ENCODE measurements at regions not wholly inside any gene's neighbourhood (a gene's known extent, or its start where the extent isn't known, plus 50 kb on each side); places are given as distances from the start of the nearest gene placed in this dataset.
"Not testable (repeated sequence)": the region's sequence is repeated elsewhere in the genome, so short reads cannot be mapped to it uniquely, and the experiment has no call there.

GRCh38 chrX:81411517-81411916 lies 209.6 kb downstream of the SH3BGRL start:
- DNase-seq (ENCODE audit: low read depth in 2 of 2), result no peak
- no peak for TF ChIP-seq EZH2 (IDR thresholded peaks at IDR 0.05; ENCODE audit: low read length, missing control alignments)
- TF ChIP-seq CTCF (conservative IDR thresholded peaks at IDR 0.05 in 1 of 2, IDR thresholded peaks at IDR 0.05 in 1 of 2; ENCODE audit: low read depth in 1 of 2, low read length in 2 of 2), result no peak
- H3K27ac ChIP-seq (ENCODE audit: insufficient read depth, low read length), result no peak overlapping the region

GRCh38 chrX:81412428-81412827 lies 210.5 kb downstream of the SH3BGRL start:
- H3K4me3 ChIP-seq (replicated peaks in 1 of 4; ENCODE audit: control extremely low read depth in 1 of 4, insufficient read depth in 1 of 4, low read depth in 3 of 4, low read length in 4 of 4), result no peak overlapping the region
- no peaks in the 10 kb centered on the region for H3K79me2 ChIP-seq (ENCODE audit: control insufficient read depth, insufficient read depth, low read length)
- no peaks in the 10 kb centered on the region for H3K4me1 ChIP-seq (ENCODE audit: control insufficient read depth, extremely low read depth, insufficient read depth, low read length)
- H3K27ac ChIP-seq (ENCODE audit: insufficient read depth, low read length), result no peak overlapping the region
- TF ChIP-seq EZH2 (IDR thresholded peaks at IDR 0.05; ENCODE audit: low read length, missing control alignments), result no peak
- TF ChIP-seq CTCF (conservative IDR thresholded peaks at IDR 0.05 in 1 of 2, IDR thresholded peaks at IDR 0.05 in 1 of 2; ENCODE audit: low read depth in 1 of 2, low read length in 2 of 2), result no peak
- no peak overlapping the region for H3K9ac ChIP-seq (ENCODE audit: insufficient read depth, low read length)
- no peak overlapping the region for H3K4me2 ChIP-seq (ENCODE audit: extremely low read depth, insufficient read depth, low read length)
- no peaks in the 10 kb centered on the region for H3K27me3 ChIP-seq (ENCODE audit: control insufficient read depth, insufficient read depth, low read length)
- DNase-seq (ENCODE audit: low read depth in 2 of 2), result no peak
- H4K20me1 ChIP-seq (ENCODE audit: control insufficient read depth, extremely low read depth, insufficient read depth, low read length), result no peaks in the 10 kb centered on the region
- H3K36me3 ChIP-seq (ENCODE audit: control insufficient read depth, insufficient read depth, low read length), result no peaks in the 10 kb centered on the region
- no peak overlapping the region for H2AFZ ChIP-seq (ENCODE audit: low read length)
- no peaks in the 10 kb centered on the region for H3K9me3 ChIP-seq (ENCODE audit: control insufficient read depth, insufficient read depth, low read depth, low read length)

More at GRCh38 chrX:81411517-81411916, 209.6 kb downstream of the SH3BGRL start:
- Histone ChIP-seq H3K4me3 (replicated peaks in 1 of 4; ENCODE audit: control extremely low read depth in 1 of 4, insufficient read depth in 1 of 4, low read depth in 3 of 4, low read length in 4 of 4) (no peak overlapping the region), H3K9ac (ENCODE audit: insufficient read depth, low read length) (no peak overlapping the region), H4K20me1 (ENCODE audit: control insufficient read depth, extremely low read depth, insufficient read depth, low read length) (no peaks in the 10 kb centered on the region), H3K4me2 (ENCODE audit: extremely low read depth, insufficient read depth, low read length) (no peak overlapping the region), H3K27me3 (ENCODE audit: control insufficient read depth, insufficient read depth, low read length) (no peaks in the 10 kb centered on the region), H3K36me3 (ENCODE audit: control insufficient read depth, insufficient read depth, low read length) (no peaks in the 10 kb centered on the region), H3K9me3 (ENCODE audit: control insufficient read depth, insufficient read depth, low read depth, low read length) (no peaks in the 10 kb centered on the region), H3K79me2 (ENCODE audit: control insufficient read depth, insufficient read depth, low read length) (no peaks in the 10 kb centered on the region), H3K4me1 (ENCODE audit: control insufficient read depth, extremely low read depth, insufficient read depth, low read length) (no peaks in the 10 kb centered on the region), H2AFZ (ENCODE audit: low read length) (no peak overlapping the region)

GRCh38 chrX:81412857-81413256 lies 211.0 kb downstream of the SH3BGRL start:
- not testable (repeated sequence) for H3K27ac ChIP-seq (ENCODE audit: insufficient read depth, low read length); DNase-seq (ENCODE audit: low read depth in 2 of 2); H3K36me3 ChIP-seq (ENCODE audit: control insufficient read depth, insufficient read depth, low read length); H3K9me3 ChIP-seq (ENCODE audit: control insufficient read depth, insufficient read depth, low read depth, low read length); H4K20me1 ChIP-seq (ENCODE audit: control insufficient read depth, extremely low read depth, insufficient read depth, low read length); H3K9ac ChIP-seq (ENCODE audit: insufficient read depth, low read length); H3K4me1 ChIP-seq (ENCODE audit: control insufficient read depth, extremely low read depth, insufficient read depth, low read length); H3K27me3 ChIP-seq (ENCODE audit: control insufficient read depth, insufficient read depth, low read length); H3K4me3 ChIP-seq (replicated peaks in 1 of 4; ENCODE audit: control extremely low read depth in 1 of 4, insufficient read depth in 1 of 4, low read depth in 3 of 4, low read length in 4 of 4); H3K4me2 ChIP-seq (ENCODE audit: extremely low read depth, insufficient read depth, low read length); H2AFZ ChIP-seq (ENCODE audit: low read length); H3K79me2 ChIP-seq (ENCODE audit: control insufficient read depth, insufficient read depth, low read length)
